Activated naive CD8-positive, alpha-beta T cell treated with anti-CD3 and anti-CD28 coated beads, Interleukin-2, amount 50 U/mL, for 24 hours (primary cell): ENCODE measurements at regions not wholly inside any gene's neighbourhood (a gene's known extent, or its start where the extent isn't known, plus 50 kb on each side); places are given as distances from the start of the nearest gene placed in this dataset.

Experiments used
- ATAC-seq: fragments of 150-1000 bp; cut with Tn5 transposase; one replicate; pipeline ENCODE4 v1.10.0; 2021
- DNase-seq: peaks from one replicate; pipeline ENCODE4 v3.0.0; 2021
- H3K27ac Mint-ChIP-seq: one replicate; pipeline ENCODE4 v1.8.0; 2021; ENCODE audit warnings: mild to moderate bottlenecking, mixed read lengths
- H3K27me3 Mint-ChIP-seq: one replicate; pipeline ENCODE4 v1.8.0; 2021; ENCODE audit warnings: mixed read lengths
- H3K36me3 Mint-ChIP-seq: one replicate; pipeline ENCODE4 v1.8.0; 2021; ENCODE audit warnings: low read depth, mixed read lengths
- H3K4me1 Mint-ChIP-seq: one replicate; pipeline ENCODE4 v1.8.0; 2021; ENCODE audit warnings: mixed read lengths
- H3K4me3 Mint-ChIP-seq: one replicate; pipeline ENCODE4 v1.8.0; 2021; ENCODE audit warnings: mild to moderate bottlenecking, moderate library complexity, mixed read lengths
- H3K9me3 Mint-ChIP-seq: one replicate; pipeline ENCODE4 v1.8.0; 2021; ENCODE audit warnings: mixed read lengths

DNA sequence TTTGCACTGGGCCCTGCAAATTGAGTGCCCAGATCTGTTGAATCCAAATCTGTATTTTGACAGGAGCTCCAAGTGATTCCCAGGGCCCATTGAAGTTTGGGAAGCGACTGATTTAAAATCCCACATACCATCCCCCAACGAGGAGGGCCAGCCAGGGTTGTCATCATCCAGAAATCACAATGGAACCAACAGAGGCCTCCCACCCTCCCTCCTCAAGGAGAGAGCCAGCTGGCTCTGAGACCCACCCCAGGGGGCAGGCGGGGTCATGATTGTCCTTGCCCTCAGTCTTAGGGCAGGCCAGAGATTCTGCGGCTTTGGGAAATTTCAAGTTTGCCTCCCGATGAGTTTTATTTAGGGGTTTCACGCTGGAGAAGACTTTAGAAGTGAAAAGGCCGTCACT, 358.2 kb downstream of the MN1 start:
- H3K4me3 Mint-ChIP-seq, result no peak overlapping the region
- H3K4me1 Mint-ChIP-seq, result no peaks in the 10 kb centered on the region
- DNase-seq (no peak), ATAC-seq (no peak)
- no peaks in the 10 kb centered on the region for H3K36me3 Mint-ChIP-seq
- peaks cover 4% of the 10 kb centered on the region for H3K27me3 Mint-ChIP-seq
- H3K9me3 Mint-ChIP-seq, result no peaks in the 10 kb centered on the region
- H3K27ac Mint-ChIP-seq, result no peak overlapping the region

DNA sequence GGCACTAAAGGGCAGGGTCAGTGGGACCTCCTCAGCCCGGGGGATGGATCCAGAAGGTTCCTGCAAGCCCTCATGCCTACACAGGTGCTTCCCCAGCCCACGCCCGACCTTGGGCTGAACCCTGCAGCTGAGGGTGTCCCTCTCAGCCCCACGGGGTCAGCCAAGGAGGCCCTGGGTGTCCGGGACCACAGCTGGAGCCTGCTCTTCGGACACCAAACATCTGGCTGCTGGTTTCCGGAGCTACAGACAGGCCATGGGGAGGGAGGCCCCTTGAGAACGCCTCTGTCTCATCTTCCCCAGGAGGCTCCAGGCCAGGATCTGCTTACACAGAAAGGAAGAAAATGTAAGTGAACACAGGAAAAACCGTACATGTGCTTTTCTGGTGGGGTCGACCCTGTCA, 355.7 kb downstream of the MN1 start:
- no peak for ATAC-seq
- Mint-ChIP-seq H3K4me3 (no peak overlapping the region), H3K9me3 (no peaks in the 10 kb centered on the region), H3K4me1 (no peaks in the 10 kb centered on the region), H3K27me3 (peaks cover 2% of the 10 kb centered on the region), H3K36me3 (no peaks in the 10 kb centered on the region), H3K27ac (no peak overlapping the region)
- no peak for DNase-seq

DNA sequence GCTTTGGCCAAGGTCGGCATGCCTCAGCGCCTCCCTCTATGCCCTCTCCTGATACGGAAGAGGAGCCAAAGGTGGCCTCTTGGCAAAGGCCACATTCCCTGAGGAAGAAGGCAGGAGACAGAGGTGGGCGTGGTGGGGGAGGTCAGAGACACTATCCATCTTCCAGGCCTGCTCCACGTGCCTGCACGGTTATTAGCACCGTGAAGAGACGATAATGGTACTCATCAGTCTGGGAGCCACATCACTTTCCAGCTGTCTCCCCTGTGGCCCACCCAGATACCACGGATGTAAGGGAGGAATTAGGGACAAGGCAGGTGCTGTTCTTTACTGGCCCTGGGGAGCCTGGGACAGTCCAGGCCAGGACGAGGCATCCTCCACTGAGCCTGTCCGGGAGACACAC, 354.3 kb downstream of the MN1 start:
- Mint-ChIP-seq H3K27ac (no peak overlapping the region), H3K9me3 (no peaks in the 10 kb centered on the region), H3K36me3 (no peaks in the 10 kb centered on the region), H3K4me3 (no peak overlapping the region), H3K4me1 (no peaks in the 10 kb centered on the region), H3K27me3 (no peaks in the 10 kb centered on the region)
- DNase-seq (no peak), ATAC-seq (no peak)

DNA sequence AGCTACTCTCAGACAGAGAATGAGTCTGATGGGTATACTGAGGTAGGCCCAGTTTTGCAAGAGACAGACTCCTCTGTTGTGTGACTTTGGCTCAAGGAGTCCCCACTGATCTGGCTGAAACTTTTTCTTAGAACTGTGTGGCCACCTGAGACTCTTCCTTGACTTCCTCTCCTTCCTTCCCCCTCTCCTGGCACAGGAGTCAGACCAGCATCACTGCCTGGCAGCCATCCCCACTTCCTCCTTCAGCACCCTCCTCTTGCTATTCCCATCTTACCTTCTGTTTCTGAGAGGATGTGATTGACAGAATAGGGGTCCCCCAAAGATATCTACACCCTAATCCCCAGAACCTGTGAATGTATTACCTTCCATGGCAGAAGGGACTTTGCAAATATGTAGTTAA, 351.1 kb downstream of the MN1 start:
- Mint-ChIP-seq H3K27ac (no peak overlapping the region), H3K27me3 (no peaks in the 10 kb centered on the region), H3K36me3 (no peaks in the 10 kb centered on the region), H3K4me3 (no peak overlapping the region), H3K9me3 (no peaks in the 10 kb centered on the region), H3K4me1 (no peaks in the 10 kb centered on the region)
- ATAC-seq (no peak), DNase-seq (no peak)

DNA sequence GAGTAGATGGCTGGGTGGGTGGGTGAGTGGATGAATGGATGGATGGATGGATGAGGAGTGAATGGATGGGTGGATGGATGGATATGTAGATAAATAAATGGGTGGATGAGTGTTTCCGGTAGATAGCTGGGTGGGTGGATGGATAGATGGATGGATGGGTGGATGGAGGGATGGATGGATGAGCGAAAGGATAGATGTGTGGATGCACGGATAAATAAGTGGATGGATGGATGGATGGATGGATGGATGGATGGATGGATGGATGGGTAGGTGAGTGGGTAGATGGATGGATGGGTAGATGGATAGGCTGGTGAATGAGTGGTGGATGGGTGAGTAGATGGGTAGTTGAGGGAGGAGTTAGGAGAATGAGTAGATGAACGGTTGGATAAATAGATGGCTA, 349.3 kb downstream of the MN1 start:
- Mint-ChIP-seq H3K4me3 (no peak overlapping the region), H3K9me3 (no peaks in the 10 kb centered on the region), H3K4me1 (no peaks in the 10 kb centered on the region), H3K27me3 (no peaks in the 10 kb centered on the region), H3K27ac (no peak overlapping the region), H3K36me3 (no peaks in the 10 kb centered on the region)
- no peak for ATAC-seq
- DNase-seq, result no peak

DNA sequence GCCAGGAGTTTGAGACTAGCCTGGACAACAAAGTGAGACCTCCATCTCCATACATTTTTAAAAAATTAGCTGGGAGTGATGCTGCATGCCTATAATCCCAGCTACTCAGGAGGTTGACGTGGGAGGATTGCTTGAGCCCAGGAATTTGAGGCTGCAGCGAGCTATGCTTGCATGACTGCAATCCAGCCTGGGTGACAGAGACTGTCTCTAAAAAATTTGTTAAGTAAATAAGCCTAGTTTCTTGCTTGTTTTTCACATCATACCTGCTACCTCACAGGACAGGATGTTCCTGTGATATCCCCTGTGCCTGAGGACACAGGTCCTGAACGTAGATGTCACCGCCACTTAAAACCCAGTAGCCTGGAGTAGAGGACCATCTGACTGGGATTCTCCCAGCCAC, 348.6 kb downstream of the MN1 start:
- ATAC-seq (no peak), DNase-seq (no peak)
- H3K27ac Mint-ChIP-seq, result no peak overlapping the region

DNA sequence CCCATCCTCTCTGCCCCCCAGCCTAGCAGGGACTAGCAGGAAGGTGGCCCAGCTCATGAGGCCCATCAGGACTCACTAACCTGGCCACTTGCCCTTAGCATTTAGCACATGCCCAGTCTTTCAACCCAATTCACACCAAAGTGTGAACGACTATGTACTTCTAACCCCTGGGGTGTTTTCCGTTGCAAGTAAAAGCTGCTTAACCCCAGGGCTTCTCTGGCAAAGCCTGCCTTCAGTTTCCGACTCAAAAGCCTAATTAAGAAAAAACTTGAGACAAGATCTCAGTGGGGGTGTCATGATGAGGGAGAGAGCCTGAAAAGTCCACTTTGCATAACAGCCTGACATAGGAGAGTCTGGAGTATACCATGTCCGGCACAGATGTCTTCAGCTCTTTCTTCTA, 347.8 kb downstream of the MN1 start:
- no peak overlapping the region for H3K4me3 Mint-ChIP-seq

More for the DNA sequence above, 348.6 kb downstream of the MN1 start:
- no peaks in the 10 kb centered on the region for H3K36me3 Mint-ChIP-seq
- no peaks in the 10 kb centered on the region for H3K27me3 Mint-ChIP-seq
- H3K4me1 Mint-ChIP-seq, result no peaks in the 10 kb centered on the region
- H3K4me3 Mint-ChIP-seq, result no peak overlapping the region
- H3K9me3 Mint-ChIP-seq, result no peaks in the 10 kb centered on the region

DNA sequence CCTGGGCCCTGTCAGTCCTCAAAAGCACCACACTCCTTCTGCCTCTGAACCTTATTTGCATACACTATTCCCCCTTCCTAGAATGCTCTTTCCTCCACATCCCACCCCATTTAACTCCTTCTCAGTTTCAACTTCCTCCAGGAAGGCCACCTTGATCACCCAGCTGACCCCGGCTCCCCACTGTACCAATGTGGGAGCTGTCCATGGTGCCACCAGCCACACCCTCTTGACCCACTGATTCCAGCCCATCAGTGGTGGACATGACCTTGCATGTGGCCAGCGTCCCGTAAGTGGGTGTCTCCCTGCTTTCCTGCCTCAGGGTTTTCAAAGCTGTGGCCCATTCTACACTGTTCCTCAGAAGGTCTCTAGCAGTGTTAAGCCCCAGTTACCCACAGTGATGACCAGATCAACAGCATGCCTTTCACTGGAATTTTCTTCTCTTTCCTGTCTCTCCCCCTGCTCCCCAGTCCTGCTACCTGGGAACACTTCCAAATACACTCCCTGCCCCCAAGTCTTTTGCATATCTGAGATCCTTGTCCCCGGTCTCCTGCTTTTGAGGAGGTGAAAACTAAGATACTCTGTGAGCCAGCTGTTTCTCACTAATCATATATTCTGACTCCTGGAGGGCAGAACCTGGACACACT, 346.6 kb downstream of the MN1 start:
- H3K4me3 Mint-ChIP-seq, result no peak overlapping the region
- no peaks in the 10 kb centered on the region for H3K4me1 Mint-ChIP-seq
- ATAC-seq (no peak), DNase-seq (no peak)
- no peaks in the 10 kb centered on the region for H3K9me3 Mint-ChIP-seq
- H3K36me3 Mint-ChIP-seq, result no peaks in the 10 kb centered on the region
- H3K27me3 Mint-ChIP-seq, result no peaks in the 10 kb centered on the region
- no peak overlapping the region for H3K27ac Mint-ChIP-seq

More for the DNA sequence above, 347.8 kb downstream of the MN1 start:
- H3K27ac Mint-ChIP-seq, result no peak overlapping the region
- H3K27me3 Mint-ChIP-seq, result no peaks in the 10 kb centered on the region
- H3K9me3 Mint-ChIP-seq, result no peaks in the 10 kb centered on the region
- no peaks in the 10 kb centered on the region for H3K36me3 Mint-ChIP-seq
- ATAC-seq (no peak), DNase-seq (no peak)
- H3K4me1 Mint-ChIP-seq, result no peaks in the 10 kb centered on the region

DNA sequence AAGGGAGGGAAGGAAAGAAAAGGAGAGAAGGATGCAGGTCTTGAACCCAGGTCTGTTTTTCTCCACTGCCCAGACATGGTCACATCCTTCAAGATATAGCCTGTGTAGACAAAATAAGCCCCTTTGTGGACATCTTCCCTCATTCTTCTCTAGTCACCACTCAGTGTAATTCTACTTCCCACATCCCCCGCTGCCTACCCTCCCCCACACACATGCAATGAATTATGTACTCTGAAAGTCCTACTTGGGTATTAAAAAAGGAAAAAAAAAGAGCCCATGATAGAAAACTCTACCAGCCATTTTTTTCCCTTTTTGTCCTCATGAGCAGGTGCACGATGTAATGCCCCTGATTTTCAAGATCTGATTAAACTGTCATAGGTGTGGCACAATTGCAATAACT, 346.0 kb downstream of the MN1 start:
- Mint-ChIP-seq H3K4me1 (no peaks in the 10 kb centered on the region), H3K27ac (no peak overlapping the region), H3K27me3 (peaks cover 2% of the 10 kb centered on the region), H3K4me3 (no peak overlapping the region), H3K9me3 (no peaks in the 10 kb centered on the region), H3K36me3 (no peaks in the 10 kb centered on the region)
- DNase-seq (no peak), ATAC-seq (no peak)

DNA sequence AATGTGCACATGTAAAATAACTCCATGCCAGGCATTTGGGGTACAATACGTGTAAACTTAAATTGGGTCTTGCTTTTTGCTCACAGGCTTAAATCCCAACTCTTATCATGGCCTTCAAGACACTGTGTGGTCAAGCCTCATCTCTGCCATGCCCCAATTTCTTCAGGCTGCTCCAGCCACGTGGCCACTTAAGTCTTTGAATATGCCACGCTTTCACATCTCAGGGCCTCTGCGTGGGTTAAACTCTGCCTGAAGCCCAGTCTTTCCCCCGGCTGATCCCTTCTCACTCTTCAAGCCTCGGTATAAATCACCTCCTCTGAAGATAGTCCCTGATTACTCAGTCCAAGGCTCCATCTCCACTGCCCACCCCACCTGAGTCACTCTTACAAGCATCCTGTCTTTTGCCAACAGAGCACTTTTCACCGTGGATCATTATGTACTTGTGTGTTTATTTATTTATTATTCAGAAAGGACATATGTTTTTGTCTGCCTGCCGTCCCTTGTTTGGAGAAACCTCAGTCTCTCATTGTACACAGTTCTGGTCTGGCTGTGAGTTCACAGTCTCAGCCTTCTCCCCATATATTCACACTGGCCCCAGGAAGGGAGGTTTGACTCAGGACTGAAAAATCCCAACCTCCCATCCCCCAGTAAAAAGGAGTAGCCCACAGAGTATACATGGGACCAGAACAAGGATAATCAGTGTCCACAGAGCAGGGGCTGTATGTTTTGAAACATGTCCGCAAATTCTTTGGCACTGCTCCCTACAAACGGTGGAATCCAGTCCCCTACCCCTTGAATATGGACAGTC, 344.7 kb downstream of the MN1 start:
- Mint-ChIP-seq H3K27ac (no peak overlapping the region), H3K4me1 (no peaks in the 10 kb centered on the region), H3K4me3 (no peak overlapping the region), H3K27me3 (peaks cover 3% of the 10 kb centered on the region), H3K9me3 (no peaks in the 10 kb centered on the region), H3K36me3 (no peaks in the 10 kb centered on the region)
- ATAC-seq (no peak), DNase-seq (no peak)

DNA sequence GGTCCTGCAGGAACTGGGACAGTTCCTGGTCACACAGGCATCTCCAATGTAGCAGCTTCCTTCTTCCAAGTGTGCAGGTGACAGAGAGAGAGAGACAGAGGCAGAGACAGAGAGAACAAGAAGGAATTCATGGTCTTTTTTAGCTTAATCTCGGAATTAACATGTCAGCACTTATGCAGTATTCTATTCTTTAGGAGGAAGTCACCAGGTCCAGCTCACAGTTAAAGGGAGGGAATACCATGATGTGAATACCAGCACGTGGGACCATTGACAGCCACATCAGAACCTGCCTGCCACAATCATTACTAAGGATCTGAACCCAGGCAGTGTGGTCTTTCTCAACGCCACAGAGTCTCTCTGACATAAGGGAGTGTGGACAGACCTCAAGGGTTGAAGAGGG, 341.6 kb downstream of the MN1 start:
- Mint-ChIP-seq H3K4me3 (no peak overlapping the region), H3K27ac (no peak overlapping the region), H3K9me3 (no peaks in the 10 kb centered on the region), H3K27me3 (peaks cover 5% of the 10 kb centered on the region), H3K36me3 (no peaks in the 10 kb centered on the region), H3K4me1 (no peaks in the 10 kb centered on the region)
- ATAC-seq, result no peak
- DNase-seq, result no peak

DNA sequence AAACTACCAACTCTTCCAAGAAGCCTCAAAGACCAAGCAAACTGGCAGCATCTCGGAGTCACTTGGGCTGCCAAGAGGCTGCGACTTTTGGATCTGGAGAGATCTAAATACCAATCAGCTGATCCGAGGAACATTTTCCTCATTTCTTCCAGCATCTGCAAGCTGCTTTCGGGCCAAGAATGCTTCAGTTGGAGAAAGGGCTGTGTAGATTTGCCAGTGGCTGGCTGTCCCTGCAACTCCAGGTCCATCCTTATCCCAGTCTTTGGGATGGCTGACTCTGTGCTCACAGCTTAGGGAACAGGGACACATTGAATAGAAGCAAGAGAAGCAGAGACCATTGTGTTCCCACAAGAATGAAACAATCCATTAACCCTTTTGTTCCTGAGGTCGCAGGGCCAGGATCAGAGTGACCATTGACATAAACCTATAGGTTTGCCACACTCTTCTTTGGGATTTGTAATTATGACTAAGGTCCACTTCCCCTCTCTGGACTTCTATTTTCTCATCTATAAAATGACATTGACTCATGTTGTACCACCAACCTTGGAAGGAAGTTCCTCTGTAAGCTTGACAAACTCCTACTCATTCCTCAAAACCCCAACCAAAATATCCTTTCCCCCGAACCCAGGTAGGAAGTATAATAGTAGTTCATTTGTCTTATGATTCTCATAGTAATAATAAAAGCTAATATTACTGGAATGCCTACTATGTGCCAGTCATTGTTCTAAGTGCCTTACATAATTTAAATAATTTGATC, 340.8 kb downstream of the MN1 start:
- H3K4me1 Mint-ChIP-seq, result no peaks in the 10 kb centered on the region
- no peak overlapping the region for H3K27ac Mint-ChIP-seq
- H3K27me3 Mint-ChIP-seq, result peaks cover 5% of the 10 kb centered on the region
- H3K36me3 Mint-ChIP-seq, result no peaks in the 10 kb centered on the region
- no peaks in the 10 kb centered on the region for H3K9me3 Mint-ChIP-seq
- H3K4me3 Mint-ChIP-seq, result no peak overlapping the region
- ATAC-seq (no peak), DNase-seq (no peak)

DNA sequence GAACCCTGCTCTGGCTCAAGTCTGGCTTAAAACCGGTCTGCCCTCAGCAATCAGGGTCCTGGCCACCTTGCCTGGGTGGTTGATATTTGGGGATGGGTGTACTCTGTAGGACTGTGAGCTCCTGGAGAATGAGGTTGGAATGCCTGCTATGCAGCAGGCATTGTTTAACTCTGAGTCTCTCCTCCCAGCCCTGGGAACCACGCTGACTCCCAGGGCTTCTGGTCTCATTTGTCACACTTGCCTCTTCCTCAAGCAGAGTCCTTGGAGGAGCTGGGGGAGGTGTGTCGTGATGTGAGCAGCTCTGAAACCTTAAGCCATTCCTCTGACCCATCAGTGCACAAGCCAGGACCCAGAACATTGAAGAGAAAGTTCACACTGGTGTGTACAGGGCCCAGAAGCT, 340.1 kb downstream of the MN1 start:
- Mint-ChIP-seq H3K36me3 (no peaks in the 10 kb centered on the region), H3K9me3 (no peaks in the 10 kb centered on the region), H3K4me3 (no peak overlapping the region), H3K4me1 (no peaks in the 10 kb centered on the region), H3K27me3 (peaks cover 5% of the 10 kb centered on the region), H3K27ac (no peak overlapping the region)
- ATAC-seq, result no peak
- DNase-seq, result no peak

DNA sequence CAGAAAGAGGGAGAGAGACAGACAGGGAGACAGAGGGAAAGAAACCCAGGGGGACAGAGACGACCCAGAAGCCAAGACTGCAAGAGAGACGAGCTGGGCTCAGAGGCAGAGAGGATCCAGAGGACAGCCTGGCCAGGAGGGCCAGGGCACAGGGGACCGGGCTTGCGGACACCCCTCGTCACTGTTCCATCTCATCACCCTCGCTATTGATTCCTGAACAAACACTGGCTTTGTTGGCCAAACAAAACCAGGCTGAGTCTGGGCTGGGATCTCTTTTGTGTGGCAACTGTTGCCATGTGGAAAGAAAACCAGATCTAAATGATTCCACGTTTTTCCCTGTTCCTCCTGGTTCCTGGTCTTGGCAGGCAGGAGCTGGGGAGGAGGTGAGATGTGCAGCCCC, 339.4 kb downstream of the MN1 start:
- DNase-seq, result no peak
- Mint-ChIP-seq H3K4me1 (no peaks in the 10 kb centered on the region), H3K36me3 (no peaks in the 10 kb centered on the region), H3K27me3 (peaks cover 5% of the 10 kb centered on the region), H3K9me3 (no peaks in the 10 kb centered on the region), H3K4me3 (no peak overlapping the region), H3K27ac (no peak overlapping the region)
- no peak for ATAC-seq

DNA sequence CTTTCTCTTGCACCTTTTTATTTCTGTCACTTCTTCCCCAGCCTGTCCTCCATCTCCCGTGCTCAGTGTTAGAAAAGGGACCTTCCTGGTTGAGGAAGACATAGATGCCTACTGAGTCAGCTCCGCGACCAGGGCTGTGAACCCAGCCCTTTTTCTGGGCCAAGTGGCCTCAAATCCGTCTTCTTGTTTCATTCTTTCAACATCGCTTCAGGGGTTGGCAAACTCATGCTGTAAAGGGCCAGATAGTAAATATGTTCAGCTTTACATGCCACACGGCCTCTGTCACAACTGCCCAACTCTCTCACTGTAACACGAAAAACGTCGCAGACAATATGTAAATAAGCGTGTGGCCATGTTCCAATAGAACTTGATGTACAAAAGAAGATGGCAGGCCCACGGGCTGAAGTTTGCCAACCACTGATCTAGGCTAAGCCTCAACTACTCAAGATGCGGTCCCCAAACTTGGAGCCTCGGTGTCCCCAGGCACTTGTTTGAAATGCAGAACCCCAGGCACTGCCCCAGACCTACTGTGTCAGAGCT, 338.4 kb downstream of the MN1 start:
- no peak overlapping the region for H3K4me3 Mint-ChIP-seq
- DNase-seq (no peak), ATAC-seq (no peak)
- H3K9me3 Mint-ChIP-seq, result no peaks in the 10 kb centered on the region
- no peaks in the 10 kb centered on the region for H3K4me1 Mint-ChIP-seq
- H3K27ac Mint-ChIP-seq, result no peak overlapping the region
- H3K36me3 Mint-ChIP-seq, result no peaks in the 10 kb centered on the region
- peaks cover 5% of the 10 kb centered on the region for H3K27me3 Mint-ChIP-seq
